ENCODE measurements at regions not wholly inside any gene's neighbourhood (a gene's known extent, or its start where the extent isn't known, plus 50 kb on each side); places are given as distances from the start of the nearest gene placed in this dataset.

DNA sequence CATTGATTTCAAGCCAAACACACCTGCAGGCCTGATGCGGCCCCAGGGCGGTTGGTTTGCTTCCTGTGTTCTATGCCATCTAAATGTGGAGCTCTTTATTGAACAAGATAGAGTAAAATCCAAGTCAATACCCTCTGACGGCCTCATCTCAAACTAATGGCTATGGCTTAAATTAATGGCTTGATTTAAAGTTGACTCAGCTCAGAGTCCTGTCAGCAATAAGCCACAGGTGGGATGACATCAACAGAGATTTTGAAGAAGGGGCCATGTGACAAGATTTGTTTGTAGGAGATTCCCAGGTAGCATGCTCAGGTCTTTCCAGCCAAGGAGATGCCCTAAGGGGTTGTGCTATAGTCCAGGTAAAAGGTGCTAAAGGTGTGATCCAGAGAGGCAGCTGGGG, 66.7 kb upstream of the ZNF32 start:
- Histone ChIP-seq H3K4me1 (ENCODE audit: low read length) (no peaks in the 10 kb centered on the region), H3K4me3 (ENCODE audit: low read length) (no peak overlapping the region), H3K9ac (ENCODE audit: low read length) (no peak overlapping the region), H3K9me3 (ENCODE audit: insufficient read depth, low read length) (no peaks in the 10 kb centered on the region), H3K27me3 (ENCODE audit: low read depth, low read length) (no peaks in the 10 kb centered on the region), H3K79me2 (ENCODE audit: low read length) (no peaks in the 10 kb centered on the region), H3K4me2 (ENCODE audit: low read length) (no peak overlapping the region), H3K36me3 (replicated peaks; ENCODE audit: low read depth, low read length) (no peaks in the 10 kb centered on the region), H2AFZ (ENCODE audit: low read depth, low read length) (no peak overlapping the region), H4K20me1 (ENCODE audit: insufficient read depth, low read length) (no peaks in the 10 kb centered on the region), H3K27ac (ENCODE audit: low read length) (no peak overlapping the region)
- TF ChIP-seq, protein P1, sequence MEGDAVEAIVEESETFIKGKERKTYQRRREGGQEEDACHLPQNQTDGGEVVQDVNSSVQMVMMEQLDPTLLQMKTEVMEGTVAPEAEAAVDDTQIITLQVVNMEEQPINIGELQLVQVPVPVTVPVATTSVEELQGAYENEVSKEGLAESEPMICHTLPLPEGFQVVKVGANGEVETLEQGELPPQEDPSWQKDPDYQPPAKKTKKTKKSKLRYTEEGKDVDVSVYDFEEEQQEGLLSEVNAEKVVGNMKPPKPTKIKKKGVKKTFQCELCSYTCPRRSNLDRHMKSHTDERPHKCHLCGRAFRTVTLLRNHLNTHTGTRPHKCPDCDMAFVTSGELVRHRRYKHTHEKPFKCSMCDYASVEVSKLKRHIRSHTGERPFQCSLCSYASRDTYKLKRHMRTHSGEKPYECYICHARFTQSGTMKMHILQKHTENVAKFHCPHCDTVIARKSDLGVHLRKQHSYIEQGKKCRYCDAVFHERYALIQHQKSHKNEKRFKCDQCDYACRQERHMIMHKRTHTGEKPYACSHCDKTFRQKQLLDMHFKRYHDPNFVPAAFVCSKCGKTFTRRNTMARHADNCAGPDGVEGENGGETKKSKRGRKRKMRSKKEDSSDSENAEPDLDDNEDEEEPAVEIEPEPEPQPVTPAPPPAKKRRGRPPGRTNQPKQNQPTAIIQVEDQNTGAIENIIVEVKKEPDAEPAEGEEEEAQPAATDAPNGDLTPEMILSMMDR (IDR thresholded peaks at IDR 0.05; ENCODE audit: low read depth, low read length): no peak
- TF ChIP-seq EZH2phosphoT487 (IDR thresholded peaks at IDR 0.05; ENCODE audit: low read depth): no peak

DNA sequence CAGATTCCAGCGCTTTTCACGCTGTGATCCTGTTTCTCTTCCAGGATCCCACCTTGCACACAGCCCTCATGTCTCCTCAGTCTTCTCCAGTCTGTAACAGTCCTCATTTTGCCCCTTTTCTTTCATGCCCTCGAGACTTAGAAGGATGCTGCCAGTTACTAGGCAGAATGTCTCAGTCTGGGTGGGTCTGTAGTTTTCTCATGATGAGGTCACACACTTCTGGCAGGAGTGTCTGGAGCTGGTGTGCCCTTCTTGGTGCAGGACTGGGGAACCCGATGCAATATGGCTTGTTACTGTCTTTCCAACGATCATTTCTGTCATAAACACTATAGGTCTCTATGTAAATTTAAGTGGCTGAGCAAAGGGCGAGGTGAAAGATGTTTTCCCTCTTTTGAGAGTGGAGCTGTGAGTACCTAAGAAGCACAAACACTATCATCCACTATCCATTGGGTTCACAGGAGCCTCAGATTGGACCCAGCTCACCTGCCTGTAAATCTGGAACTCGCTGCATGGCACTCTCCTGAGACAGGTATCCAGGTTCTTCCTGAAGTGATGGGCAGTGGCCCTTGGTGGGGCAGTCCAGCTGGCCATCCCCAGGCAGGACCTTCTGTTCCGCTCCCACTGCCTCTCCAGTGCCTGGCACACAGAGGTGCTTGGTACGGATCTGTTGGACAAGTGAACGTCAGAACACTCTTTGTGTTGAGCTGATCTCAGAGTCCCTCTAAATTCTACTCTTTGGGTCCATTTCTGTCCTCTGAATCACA, 64.3 kb upstream of the ZNF32 start:
- Histone ChIP-seq H2AFZ (ENCODE audit: low read depth, low read length) (no peak overlapping the region), H3K4me1 (ENCODE audit: low read length) (no peaks in the 10 kb centered on the region), H3K79me2 (ENCODE audit: low read length) (no peaks in the 10 kb centered on the region), H3K27ac (ENCODE audit: low read length) (no peak overlapping the region), H3K27me3 (ENCODE audit: low read depth, low read length) (no peaks in the 10 kb centered on the region), H4K20me1 (ENCODE audit: insufficient read depth, low read length) (no peaks in the 10 kb centered on the region), H3K4me3 (ENCODE audit: low read length) (no peak overlapping the region), H3K36me3 (replicated peaks; ENCODE audit: low read depth, low read length) (no peaks in the 10 kb centered on the region), H3K9me3 (ENCODE audit: insufficient read depth, low read length) (no peaks in the 10 kb centered on the region), H3K4me2 (ENCODE audit: low read length) (no peak overlapping the region), H3K9ac (ENCODE audit: low read length) (no peak overlapping the region)
- no peak for TF ChIP-seq EZH2phosphoT487 (IDR thresholded peaks at IDR 0.05; ENCODE audit: low read depth)
- TF ChIP-seq, protein P1 (IDR thresholded peaks at IDR 0.05; ENCODE audit: low read depth, low read length): no peak

DNA sequence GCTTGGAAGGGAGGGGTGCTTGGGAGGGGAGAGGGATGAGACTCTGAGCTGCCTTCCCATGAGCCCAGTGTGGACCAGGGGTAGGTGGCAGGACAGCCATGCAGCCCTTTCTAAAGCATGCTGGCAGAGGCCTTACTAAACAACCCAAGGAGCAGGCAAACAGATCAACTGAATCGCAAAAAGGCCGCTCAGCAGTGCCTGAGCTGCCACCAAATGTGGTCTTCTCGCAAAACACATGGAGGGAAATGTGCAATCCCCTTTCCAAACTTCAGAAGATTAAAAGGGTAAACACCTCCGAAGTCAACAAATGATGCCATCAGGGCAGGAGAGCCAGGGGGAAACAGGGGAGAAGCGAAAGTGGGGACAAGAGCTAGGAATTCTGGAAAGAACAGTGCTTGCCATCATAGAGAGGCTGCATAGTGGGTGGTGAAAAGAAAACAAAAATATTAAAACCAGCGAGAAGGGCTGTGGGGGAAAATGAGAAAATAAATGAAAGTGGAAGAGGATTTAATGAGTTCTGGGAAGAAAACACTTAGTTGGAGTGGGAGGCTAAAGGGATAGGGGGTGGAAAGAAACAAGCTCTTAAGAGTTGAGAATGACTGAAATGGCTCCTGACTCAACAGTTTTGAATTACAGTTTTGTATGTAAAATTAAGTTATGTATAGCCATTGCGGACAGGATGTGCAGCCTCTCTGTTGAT, 62.2 kb upstream of the ZNF32 start:
- Histone ChIP-seq H3K36me3 (replicated peaks; ENCODE audit: low read depth, low read length) (no peaks in the 10 kb centered on the region), H3K27ac (ENCODE audit: low read length) (no peak overlapping the region), H3K4me2 (ENCODE audit: low read length) (no peak overlapping the region), H3K9me3 (ENCODE audit: insufficient read depth, low read length) (no peaks in the 10 kb centered on the region), H3K27me3 (ENCODE audit: low read depth, low read length) (no peaks in the 10 kb centered on the region), H3K9ac (ENCODE audit: low read length) (no peak overlapping the region), H3K79me2 (ENCODE audit: low read length) (no peaks in the 10 kb centered on the region), H4K20me1 (ENCODE audit: insufficient read depth, low read length) (no peaks in the 10 kb centered on the region), H2AFZ (ENCODE audit: low read depth, low read length) (no peak overlapping the region), H3K4me3 (ENCODE audit: low read length) (no peak overlapping the region), H3K4me1 (ENCODE audit: low read length) (no peaks in the 10 kb centered on the region)
- no peak for TF ChIP-seq EZH2phosphoT487 (IDR thresholded peaks at IDR 0.05; ENCODE audit: low read depth)
- TF ChIP-seq, protein P1 (IDR thresholded peaks at IDR 0.05; ENCODE audit: low read depth, low read length): no peak

DNA sequence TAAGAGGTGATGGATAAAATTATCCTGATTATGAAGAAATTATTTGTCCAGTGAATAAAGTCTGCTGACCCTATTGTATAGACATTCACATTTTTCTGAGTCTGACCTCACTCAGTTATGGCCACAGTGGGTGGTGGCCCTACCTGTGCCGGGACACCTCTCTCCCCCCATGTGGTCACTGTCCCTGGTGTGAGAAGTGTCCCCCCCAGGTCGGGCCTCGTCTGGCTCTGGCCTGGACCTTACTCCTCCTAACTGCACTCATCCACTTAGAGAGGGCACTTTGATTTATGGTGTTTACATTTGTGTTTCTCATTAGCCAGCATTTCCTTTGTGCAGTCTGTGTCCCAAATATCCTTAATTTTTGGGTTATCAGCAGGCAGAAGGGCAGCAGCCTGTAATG, 59.6 kb upstream of the ZNF32 start:
- TF ChIP-seq, protein P1 (IDR thresholded peaks at IDR 0.05; ENCODE audit: low read depth, low read length): no peak
- no peak for TF ChIP-seq EZH2phosphoT487 (IDR thresholded peaks at IDR 0.05; ENCODE audit: low read depth)
- H3K27me3 ChIP-seq (ENCODE audit: low read depth, low read length): no peaks in the 10 kb centered on the region
- no peak overlapping the region for H3K27ac ChIP-seq (ENCODE audit: low read length)
- H3K9ac ChIP-seq (ENCODE audit: low read length): no peak overlapping the region
- no peaks in the 10 kb centered on the region for H3K36me3 ChIP-seq (replicated peaks; ENCODE audit: low read depth, low read length)
- no peaks in the 10 kb centered on the region for H3K79me2 ChIP-seq (ENCODE audit: low read length)
- H3K4me3 ChIP-seq (ENCODE audit: low read length): no peak overlapping the region
- no peak overlapping the region for H3K4me2 ChIP-seq (ENCODE audit: low read length)
- H2AFZ ChIP-seq (ENCODE audit: low read depth, low read length): no peak overlapping the region
- no peaks in the 10 kb centered on the region for H3K4me1 ChIP-seq (ENCODE audit: low read length)
- H3K9me3 ChIP-seq (ENCODE audit: insufficient read depth, low read length): no peaks in the 10 kb centered on the region
- no peaks in the 10 kb centered on the region for H4K20me1 ChIP-seq (ENCODE audit: insufficient read depth, low read length)
